Caki2 (cell line): ENCODE measurements at regions not wholly inside any gene's neighbourhood (a gene's known extent, or its start where the extent isn't known, plus 50 kb on each side); places are given as distances from the start of the nearest gene placed in this dataset.
"Not testable (repeated sequence)": the region's sequence is repeated elsewhere in the genome, so short reads cannot be mapped to it uniquely, and the experiment has no call there.

Experiments used
- DNase-seq: peaks from one replicate; pipeline ENCODE4 v3.0.0-alpha.2; 2015; ENCODE audit warnings: low read depth
- in situ Hi-C: cut with HindIII; loops from 2 replicates; pipeline ENCODE4 v1.10.0; 2016; ENCODE audit warnings: low sequenced_read_pairs, low pct_unique_long_range_greater_than_20kb, mixed read lengths

DNA sequence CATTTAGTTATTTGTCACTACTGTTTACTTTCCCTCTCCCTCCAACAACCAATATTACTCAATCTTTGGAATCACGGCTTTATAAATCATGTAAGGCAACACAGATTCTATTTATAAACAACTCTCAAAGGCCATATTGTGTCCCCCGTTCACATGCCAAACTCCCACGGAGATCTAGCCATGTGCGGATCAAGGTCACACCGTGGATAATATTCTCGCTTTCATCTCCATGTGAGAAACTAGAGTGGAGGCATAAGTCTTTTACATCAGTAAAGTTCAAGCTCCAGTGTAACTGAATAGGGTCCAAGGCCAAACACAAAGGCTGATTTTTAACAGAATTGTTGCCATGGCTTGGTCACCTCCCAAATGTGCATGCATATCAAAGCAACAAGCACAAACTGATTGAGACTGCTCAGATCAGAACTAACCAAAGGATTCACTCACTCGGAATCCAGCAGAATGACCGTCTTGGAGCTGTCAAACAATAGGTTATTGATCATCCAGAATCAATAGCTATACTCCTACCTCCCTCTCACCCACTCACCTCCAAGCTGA, 569.5 kb upstream of the LRRN3 start:
- in situ Hi-C loops, result no loop called here
- DNase-seq, result no peak

GRCh38 chr7:110522061-110522760, 568.7 kb upstream of the LRRN3 start:
- peak; percentile 62 for DNase-seq
- in situ Hi-C loops, result no loop called here

DNA sequence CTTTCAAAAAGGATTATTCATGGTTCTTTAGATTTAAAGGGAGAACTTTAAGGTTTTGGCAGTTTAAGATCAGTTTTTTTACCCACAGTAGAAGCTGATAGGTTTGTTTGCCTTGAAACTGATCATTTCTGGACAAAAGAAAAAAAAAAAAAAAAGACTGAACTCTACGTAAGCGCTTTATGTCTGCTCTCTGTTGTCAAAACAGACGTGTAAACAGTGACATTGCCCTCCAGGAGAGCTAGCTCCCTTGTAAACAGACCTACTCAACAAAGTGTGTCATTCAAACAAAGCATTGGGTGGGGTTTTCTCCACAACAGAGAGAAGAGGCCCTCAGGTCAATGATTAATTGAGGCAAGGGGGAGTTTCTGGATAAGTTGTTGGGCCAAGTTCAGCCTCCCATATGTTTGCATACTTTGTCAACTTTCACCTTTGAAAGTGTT, 568.1 kb upstream of the LRRN3 start:
- DNase-seq, result peak; percentile 82
- in situ Hi-C loops, result no loop called here

- in situ Hi-C loops, result no loop called here
- no peak for DNase-seq
Measured at GRCh38 chr7:110529175-110529574, 561.8 kb upstream of the LRRN3 start.

- in situ Hi-C loops, result no loop called here
- no peak for DNase-seq
Measured at GRCh38 chr7:110531186-110531585, 559.7 kb upstream of the LRRN3 start.

DNA sequence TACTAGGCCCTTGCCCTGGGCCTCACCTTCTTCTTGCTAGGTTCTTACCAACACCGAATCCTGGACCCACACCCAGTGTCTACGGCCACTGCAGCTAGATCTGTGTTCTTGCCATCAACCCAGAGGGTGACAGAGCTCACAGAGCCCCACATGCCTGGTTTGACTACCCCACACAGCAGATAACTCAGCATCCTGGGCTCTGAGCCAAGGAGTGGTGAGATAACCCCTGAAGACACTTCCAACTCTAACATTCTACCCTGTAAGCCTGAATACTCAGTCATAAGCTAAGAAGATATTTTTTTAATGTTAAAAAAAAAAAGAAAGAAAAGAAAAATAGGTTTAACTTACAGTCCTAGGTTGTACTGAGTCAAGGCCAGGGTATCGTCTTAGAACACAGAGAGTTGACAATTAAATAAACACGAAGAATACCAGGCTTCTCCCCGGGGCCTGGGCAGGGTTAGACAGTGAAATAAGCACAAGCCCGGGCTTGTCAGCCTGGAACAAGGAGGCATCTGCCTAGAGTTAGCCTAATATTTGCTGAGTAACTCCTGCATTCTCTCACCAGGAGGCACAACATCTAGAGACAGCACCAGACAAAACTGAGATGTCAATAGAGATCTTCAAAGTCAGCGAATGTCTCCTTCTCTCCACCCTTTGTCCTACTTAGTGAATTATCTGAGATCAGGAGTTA, 556.5 kb upstream of the LRRN3 start:
- in situ Hi-C loops, result no loop called here

GRCh38 chr7:110539216-110539615, 551.7 kb upstream of the LRRN3 start:
- DNase-seq, result no peak
- in situ Hi-C loops, result no loop called here

More for the DNA sequence above, 556.5 kb upstream of the LRRN3 start:
- peak; percentile 16 for DNase-seq

DNA sequence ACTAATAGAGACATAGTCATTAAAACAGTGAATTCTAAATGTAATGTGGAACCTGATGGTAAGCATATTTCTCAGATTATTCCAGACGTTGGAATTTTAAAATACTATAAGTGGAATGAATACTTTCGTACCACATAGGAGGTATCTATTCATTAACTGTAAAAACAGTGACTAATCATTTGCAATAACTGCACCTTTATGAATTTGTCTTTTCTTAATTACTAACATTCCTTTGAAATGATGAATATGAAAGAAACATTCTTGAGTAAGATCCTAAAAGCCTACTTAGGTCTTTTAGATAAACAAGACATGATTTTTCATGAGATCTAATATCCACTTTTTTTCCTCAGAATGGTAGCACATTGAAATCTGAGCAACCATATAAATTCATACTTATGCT, 549.0 kb upstream of the LRRN3 start:
- in situ Hi-C loops, result no loop called here
- DNase-seq, result no peak

- no peak for DNase-seq
Measured at GRCh38 chr7:110544194-110544593, 546.7 kb upstream of the LRRN3 start.

GRCh38 chr7:110548372-110548771, 542.6 kb upstream of the LRRN3 start:
- in situ Hi-C loops, result no loop called here
- no peak for DNase-seq

More at GRCh38 chr7:110544194-110544593, 546.7 kb upstream of the LRRN3 start:
- in situ Hi-C loops, result no loop called here

DNA sequence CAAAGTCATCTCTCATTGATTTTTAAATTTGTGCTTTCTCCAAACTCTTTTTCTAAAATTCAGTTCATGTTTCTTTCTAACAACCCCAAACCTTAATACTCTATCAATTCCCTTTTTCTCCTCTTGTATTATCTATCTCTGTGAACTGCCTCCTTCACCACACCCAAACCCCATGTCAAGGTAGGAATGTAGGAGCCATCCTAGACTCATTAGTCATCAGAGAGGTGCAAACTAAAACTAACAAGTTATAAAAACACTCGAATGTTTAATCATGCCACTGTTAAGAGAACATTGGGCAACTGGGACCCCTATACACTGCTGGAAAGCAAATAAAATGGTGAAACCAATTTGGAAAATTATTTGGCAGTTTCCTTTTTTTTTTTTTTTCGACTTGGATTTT, 533.8 kb upstream of the LRRN3 start:
- in situ Hi-C loops, result no loop called here
- no peak for DNase-seq

DNA sequence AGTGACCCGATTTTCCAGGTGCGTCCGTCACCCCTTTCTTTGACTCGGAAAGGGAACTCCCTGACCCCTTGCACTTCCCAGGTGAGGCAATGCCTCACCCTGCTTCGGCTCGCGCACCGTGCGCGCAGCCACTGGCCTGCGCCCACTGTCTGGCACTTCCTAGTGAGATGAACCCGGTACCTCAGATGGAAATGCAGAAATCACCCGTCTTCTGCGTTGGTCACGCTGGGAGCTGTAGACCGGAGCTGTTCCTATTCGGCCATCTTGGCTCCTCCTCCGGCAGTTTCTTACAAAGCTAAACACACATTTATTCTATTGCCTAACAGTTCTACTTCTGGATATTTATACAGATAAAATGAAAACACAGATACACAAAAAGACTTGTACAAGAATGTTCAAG, 527.6 kb upstream of the LRRN3 start:
- DNase-seq, in situ Hi-C loops: not testable (repeated sequence)

DNA sequence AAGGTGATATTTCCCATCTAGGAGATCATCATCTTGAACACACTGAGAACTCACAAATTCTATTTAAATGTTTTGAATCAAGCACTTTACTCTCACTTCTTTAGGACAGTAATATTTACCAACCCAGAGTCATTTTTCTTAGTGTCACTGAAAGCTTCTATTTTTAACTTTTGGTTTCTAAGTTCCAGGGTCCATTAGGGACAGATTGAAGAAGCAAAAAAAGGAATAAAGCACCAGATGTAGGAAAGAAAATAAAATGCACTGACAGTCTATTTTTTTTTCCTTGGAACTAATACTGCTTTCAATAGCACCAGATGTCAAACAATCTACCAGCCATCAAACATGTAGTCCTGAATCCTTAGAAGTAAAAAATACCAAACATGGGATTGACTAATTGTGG, 526.7 kb upstream of the LRRN3 start:
- DNase-seq, result no peak
- in situ Hi-C loops, result no loop called here

DNA sequence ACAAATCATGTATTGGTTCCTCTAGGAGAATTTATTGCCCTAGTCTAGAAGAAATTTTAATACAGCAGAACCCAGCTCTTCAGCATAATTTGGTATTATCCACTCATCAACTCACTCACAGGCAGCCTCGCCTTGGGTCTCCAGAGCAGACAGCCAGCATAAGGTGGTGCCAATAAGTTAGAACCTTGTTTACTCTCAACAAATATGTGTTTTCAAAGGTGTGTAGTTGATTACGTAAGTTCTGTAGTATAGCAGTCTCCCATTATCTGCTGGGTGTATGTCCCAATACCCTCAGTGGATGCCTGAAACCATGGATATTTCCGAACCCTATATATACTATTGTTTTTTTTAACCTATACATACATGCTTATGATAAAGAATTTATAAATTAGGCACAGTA, 522.5 kb upstream of the LRRN3 start:
- in situ Hi-C loops, result no loop called here

DNA sequence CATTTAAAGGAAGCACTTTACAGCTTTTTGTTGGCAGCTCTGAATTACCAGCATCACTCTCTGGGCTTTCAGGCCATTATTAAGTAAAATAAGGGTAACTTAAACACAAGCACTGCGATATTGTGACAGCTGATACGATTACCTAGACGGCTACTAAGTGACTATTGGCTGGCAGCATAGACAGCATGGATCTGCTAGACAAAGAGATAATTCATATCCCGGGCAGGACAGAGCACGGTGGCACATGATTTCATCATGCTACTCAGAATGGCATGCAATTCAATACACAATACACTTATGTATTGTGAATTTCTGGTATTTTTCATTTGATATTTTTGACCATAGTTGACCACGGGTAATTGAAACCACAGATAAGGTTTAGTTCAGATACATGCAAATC, 522.0 kb upstream of the LRRN3 start:
- in situ Hi-C loops, result no loop called here
- DNase-seq, result no peak

More for the DNA sequence above, 522.5 kb upstream of the LRRN3 start:
- no peak for DNase-seq

GRCh38 chr7:110569486-110570205, 521.3 kb upstream of the LRRN3 start:
- DNase-seq, result no peak
- in situ Hi-C loops, result no loop called here

GRCh38 chr7:110573862-110574528, 516.9 kb upstream of the LRRN3 start:
- in situ Hi-C loops, result no loop called here
- DNase-seq, result peak; percentile 69

- no peak for DNase-seq
- in situ Hi-C loops, result no loop called here
Measured at GRCh38 chr7:110587294-110587693, 503.6 kb upstream of the LRRN3 start.
